OCI-LY1 (cell line): ENCODE measurements at regions not wholly inside any gene's neighbourhood (a gene's known extent, or its start where the extent isn't known, plus 50 kb on each side); places are given as distances from the start of the nearest gene placed in this dataset.

ENCODE experiments used
- EZH2 ChIP-seq: fragments of 200-600 bp; sonication (generic), shearing (Covaris generic); IDR thresholded peaks from 2 replicates; pipeline ENCODE4 v1.8.0; 2017; ENCODE audit warnings: borderline replicate concordance, mixed run types, mild to moderate bottlenecking, antibody characterized with exemption, low read length, moderate library complexity, mixed read lengths
- TF ChIP-seq, protein P1 (sequence below): fragments of 200-600 bp; sonication (generic), shearing (Covaris generic); IDR thresholded peaks from 2 replicates; pipeline ENCODE4 v1.5.1; 2017; ENCODE audit warnings: mild to moderate bottlenecking, antibody characterized with exemption, low read length, moderate library complexity, mixed read lengths

DNA sequence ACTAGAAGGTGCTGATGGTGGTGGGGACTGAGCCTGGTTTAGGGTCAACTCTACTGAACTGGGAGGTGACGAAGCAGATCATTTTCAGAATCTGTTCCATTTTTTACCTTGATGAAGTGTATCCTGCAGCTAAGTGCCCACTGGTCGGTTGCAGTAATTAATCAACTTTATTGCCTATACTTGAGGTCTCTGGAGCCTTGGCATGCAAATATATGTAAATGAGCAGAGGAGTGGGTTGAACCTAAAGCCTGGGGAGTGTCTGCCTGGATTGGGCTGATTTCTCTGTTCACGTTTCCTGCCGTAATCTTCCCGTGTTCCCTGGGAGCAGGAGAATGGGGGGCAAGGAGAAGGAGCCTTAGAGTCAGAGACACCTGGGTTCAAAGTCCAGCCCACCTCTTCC is 286.8 kb downstream of the PTPRU start:
- TF ChIP-seq, protein P1, sequence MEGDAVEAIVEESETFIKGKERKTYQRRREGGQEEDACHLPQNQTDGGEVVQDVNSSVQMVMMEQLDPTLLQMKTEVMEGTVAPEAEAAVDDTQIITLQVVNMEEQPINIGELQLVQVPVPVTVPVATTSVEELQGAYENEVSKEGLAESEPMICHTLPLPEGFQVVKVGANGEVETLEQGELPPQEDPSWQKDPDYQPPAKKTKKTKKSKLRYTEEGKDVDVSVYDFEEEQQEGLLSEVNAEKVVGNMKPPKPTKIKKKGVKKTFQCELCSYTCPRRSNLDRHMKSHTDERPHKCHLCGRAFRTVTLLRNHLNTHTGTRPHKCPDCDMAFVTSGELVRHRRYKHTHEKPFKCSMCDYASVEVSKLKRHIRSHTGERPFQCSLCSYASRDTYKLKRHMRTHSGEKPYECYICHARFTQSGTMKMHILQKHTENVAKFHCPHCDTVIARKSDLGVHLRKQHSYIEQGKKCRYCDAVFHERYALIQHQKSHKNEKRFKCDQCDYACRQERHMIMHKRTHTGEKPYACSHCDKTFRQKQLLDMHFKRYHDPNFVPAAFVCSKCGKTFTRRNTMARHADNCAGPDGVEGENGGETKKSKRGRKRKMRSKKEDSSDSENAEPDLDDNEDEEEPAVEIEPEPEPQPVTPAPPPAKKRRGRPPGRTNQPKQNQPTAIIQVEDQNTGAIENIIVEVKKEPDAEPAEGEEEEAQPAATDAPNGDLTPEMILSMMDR = no peak
- TF ChIP-seq EZH2 = no peak
